Esophagus muscularis mucosa (tissue), 3 donors: ENCODE measurements at regions not wholly inside any gene's neighbourhood (a gene's known extent, or its start where the extent isn't known, plus 50 kb on each side); places are given as distances from the start of the nearest gene placed in this dataset.

Experiments used
- CTCF ChIP-seq, 3 experiments: fragments of 200-600 bp in 2 of 3; fragments of 450-650 bp in 1 of 3; sonication (generic) in 2 of 3; IDR thresholded peaks; one replicate each; pipeline ENCODE4 v1.5.1; 2017 to 2019; ENCODE audit warnings: antibody characterized with exemption in 3 of 3, mild to moderate bottlenecking in 2 of 3, moderate library complexity in 1 of 3
- POLR2A ChIP-seq: fragments of 450-650 bp; IDR thresholded peaks from one replicate; pipeline ENCODE4 v1.6.1; 2017; ENCODE audit warnings: antibody characterized with exemption, moderate library complexity, mild to moderate bottlenecking, low read depth

DNA sequence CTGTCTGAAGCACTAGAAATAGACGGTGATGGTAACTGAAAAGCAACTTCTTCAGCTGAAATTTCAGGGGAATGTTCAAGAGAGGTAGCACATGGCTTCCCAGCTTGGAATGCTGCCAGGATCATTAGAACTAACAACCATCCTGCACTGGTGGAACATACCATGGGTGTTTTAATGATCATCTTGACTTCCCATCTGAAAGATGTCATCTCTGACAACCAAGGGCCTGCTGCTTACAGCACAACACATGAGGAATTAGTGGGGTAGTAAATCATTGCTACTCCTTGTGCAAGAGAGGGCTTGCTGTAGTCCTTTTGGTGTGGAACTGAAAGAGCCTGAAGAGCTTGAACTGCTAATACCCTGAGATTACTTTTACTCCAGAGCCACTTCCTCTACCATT, 853.7 kb downstream of the MCTP2 start:
- TF ChIP-seq CTCF (IDR thresholded peaks at IDR 0.05), result no peak
- TF ChIP-seq POLR2A, result no peak
